Bronchial epithelial cell (primary cell): ENCODE measurements at regions not wholly inside any gene's neighbourhood (a gene's known extent, or its start where the extent isn't known, plus 50 kb on each side); places are given as distances from the start of the nearest gene placed in this dataset.

Experiments used
- DNase-seq: peaks from one replicate; pipeline ENCODE4 v3.0.0-alpha.2; 2010; ENCODE audit warnings: low read depth
- FAIRE-seq: peaks from 2 replicates; lab custom pipeline; 2011; peaks lifted over from hg19 to GRCh38; lab: Jason Lieb, UNC
- H3K27me3 ChIP-seq: 2 replicates; pipeline ENCODE4 v1.5.1; 2011; ENCODE audit warnings: low read length; ENCODE audit not compliant: control insufficient read depth, insufficient read depth
- H3K36me3 ChIP-seq: 2 replicates; pipeline ENCODE4 v1.5.1; 2011; ENCODE audit warnings: low read length; ENCODE audit not compliant: control insufficient read depth, insufficient read depth
- H3K4me3 ChIP-seq: 2 replicates; pipeline ENCODE4 v1.5.1; 2011; ENCODE audit warnings: mild to moderate bottlenecking, low read depth, low read length, control low read depth
- TF ChIP-seq, protein P1 (sequence below): IDR thresholded peaks from 2 replicates; pipeline ENCODE4 v1.5.1; 2011; ENCODE audit warnings: mild to moderate bottlenecking, moderate library complexity, low read length, control low read depth, inconsistent platforms; ENCODE audit not compliant: insufficient read depth, severe bottlenecking

DNA sequence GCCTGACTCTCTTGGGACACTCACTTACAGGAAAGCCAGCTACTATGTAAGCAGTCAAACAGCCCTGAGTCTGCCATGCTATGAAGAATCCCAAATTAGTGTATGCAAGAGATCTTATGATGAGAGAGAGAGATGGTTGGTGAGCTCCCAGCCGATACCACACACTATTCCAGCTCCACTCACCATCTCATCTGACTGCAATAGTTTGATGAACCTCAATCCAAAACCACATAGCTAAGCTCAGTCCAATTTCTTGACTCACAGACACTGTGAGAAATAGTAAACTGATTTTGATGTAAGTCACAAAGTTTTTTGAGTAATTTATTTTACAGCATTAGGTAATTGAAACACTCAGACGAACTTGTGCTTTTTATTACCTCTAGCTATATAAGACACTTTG, 441.4 kb downstream of the COL12A1 start:
- Histone ChIP-seq H3K4me3 (no peak overlapping the region), H3K36me3 (no peaks in the 10 kb centered on the region), H3K27me3 (no peaks in the 10 kb centered on the region)
- FAIRE-seq (no peak), DNase-seq (no peak)
- TF ChIP-seq, protein P1, sequence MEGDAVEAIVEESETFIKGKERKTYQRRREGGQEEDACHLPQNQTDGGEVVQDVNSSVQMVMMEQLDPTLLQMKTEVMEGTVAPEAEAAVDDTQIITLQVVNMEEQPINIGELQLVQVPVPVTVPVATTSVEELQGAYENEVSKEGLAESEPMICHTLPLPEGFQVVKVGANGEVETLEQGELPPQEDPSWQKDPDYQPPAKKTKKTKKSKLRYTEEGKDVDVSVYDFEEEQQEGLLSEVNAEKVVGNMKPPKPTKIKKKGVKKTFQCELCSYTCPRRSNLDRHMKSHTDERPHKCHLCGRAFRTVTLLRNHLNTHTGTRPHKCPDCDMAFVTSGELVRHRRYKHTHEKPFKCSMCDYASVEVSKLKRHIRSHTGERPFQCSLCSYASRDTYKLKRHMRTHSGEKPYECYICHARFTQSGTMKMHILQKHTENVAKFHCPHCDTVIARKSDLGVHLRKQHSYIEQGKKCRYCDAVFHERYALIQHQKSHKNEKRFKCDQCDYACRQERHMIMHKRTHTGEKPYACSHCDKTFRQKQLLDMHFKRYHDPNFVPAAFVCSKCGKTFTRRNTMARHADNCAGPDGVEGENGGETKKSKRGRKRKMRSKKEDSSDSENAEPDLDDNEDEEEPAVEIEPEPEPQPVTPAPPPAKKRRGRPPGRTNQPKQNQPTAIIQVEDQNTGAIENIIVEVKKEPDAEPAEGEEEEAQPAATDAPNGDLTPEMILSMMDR: no peak

DNA sequence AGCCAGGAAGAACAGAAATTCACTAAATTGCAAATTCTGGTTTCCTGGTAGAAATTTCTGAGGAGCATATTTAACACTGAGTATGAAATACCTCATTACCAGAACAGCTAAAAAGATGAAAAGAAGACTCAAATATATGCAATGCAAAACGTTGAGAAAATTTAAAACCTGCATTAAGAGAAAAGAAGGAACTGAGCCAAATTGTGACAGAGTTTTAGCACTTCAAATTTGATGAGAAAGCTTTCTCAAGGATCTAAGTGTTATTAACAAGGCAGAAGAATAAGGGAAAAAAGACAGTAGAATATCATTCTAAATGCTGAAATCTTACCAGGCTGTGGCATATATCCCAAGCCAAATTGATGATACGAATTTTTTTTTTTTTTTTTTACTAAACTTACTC, 443.0 kb downstream of the COL12A1 start:
- FAIRE-seq: no peak
- TF ChIP-seq, protein P1: no peak

DNA sequence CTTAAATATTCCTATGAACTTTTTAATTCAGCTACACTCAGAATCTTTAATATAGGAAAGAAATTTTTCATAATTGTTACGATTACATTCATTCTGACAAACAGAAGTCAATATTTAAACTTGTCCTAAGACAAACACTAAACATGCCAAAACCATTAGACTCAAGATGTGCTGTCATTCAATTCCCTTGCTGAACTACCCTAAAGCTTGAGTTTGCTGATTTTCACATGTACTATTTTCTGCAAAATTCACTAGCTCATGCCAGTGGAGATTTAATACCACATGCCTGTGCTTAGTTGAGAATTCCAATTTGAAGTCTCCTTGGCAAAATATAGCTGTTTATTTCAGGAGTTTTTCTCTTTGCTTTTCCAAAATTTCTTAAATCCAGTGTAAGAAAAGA, 448.0 kb downstream of the COL12A1 start:
- H3K4me3 ChIP-seq: no peak overlapping the region
- TF ChIP-seq, protein P1: no peak
- peak; percentile 17 for DNase-seq
- no peaks in the 10 kb centered on the region for H3K27me3 ChIP-seq
- H3K36me3 ChIP-seq: no peaks in the 10 kb centered on the region
- no peak for FAIRE-seq

More for the DNA sequence above, 443.0 kb downstream of the COL12A1 start:
- H3K36me3 ChIP-seq: no peaks in the 10 kb centered on the region
- DNase-seq: no peak
- no peak overlapping the region for H3K4me3 ChIP-seq
- no peaks in the 10 kb centered on the region for H3K27me3 ChIP-seq

DNA sequence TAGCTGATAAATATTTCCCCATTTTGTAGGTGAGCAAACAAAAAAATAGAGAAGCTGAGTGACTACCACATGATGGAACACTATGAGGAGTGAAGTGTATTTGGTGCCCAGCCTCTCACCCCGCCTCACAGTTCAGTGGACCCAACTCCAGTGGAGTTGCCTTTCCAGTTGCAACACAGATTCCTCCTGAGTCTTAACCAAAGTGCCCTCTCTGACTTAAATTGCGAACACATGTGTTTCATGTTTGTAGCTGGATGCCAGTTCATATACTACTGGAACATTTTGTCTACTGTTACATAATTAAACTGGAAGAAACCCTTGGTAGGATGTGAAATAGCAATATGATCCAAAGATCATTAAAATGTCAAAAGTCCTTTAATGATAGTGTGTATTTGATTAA, 448.9 kb downstream of the COL12A1 start:
- no peaks in the 10 kb centered on the region for H3K27me3 ChIP-seq
- FAIRE-seq: no peak
- H3K4me3 ChIP-seq: no peak overlapping the region
- TF ChIP-seq, protein P1: no peak
- no peak for DNase-seq
- H3K36me3 ChIP-seq: no peaks in the 10 kb centered on the region

DNA sequence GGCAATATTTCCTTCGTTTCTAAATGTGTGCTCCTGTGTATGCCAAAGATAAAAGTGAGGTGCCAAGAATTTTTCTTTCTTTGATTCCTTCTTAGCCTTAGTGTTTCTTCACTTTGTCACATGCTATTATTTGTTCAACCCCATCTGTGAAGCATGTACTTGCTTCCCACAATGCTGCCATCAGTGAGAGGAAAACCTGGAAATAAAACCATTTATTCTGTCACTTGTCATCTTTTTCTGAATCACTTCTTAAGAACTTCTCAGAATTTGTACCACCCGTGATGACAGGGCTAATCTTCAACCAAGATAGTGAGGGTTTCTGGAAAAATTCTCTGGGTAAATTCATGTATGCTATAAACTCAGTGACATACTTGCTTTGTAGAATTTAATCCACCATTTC, 450.1 kb downstream of the COL12A1 start:
- no peaks in the 10 kb centered on the region for H3K27me3 ChIP-seq
- H3K4me3 ChIP-seq: no peak overlapping the region
- H3K36me3 ChIP-seq: no peaks in the 10 kb centered on the region
- DNase-seq (no peak), FAIRE-seq (no peak)
- TF ChIP-seq, protein P1: no peak

DNA sequence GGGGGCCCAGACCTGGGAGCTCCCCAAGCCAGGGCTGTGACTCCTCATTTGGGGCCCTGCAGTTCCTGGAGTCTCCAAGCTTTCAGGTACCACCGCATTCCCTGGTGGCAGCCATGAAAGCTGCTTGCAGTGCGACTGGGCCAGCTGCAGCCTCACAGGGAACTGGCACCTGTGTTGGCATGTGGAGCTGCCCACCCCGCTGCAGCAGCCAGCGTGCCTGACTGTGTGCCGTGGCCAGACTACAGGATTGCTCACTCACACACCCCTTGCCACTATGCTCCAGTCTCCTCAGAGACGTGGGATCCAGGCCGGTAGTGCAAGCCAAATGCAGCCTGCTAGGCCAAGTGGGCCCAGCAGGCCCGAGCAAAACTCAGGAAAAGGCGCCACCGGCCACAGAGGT, 450.7 kb downstream of the COL12A1 start:
- TF ChIP-seq, protein P1: no peak
- Histone ChIP-seq H3K36me3 (no peaks in the 10 kb centered on the region), H3K27me3 (no peaks in the 10 kb centered on the region), H3K4me3 (no peak overlapping the region)
- FAIRE-seq: no peak
- DNase-seq: no peak
